Activated CD4-positive, alpha-beta T cell treated with anti-CD3 and anti-CD28 coated beads, Interleukin-2, amount 10 ng/mL, durations not matched to agents 7 days and 5 days (primary cell): ENCODE measurements at regions not wholly inside any gene's neighbourhood (a gene's known extent, or its start where the extent isn't known, plus 50 kb on each side); places are given as distances from the start of the nearest gene placed in this dataset.

Experiments
- CTCF ChIA-PET: fragments of 350-600 bp; sonication (Branson Sonifier 250); formaldehyde crosslinking; loops from one replicate; lab custom pipeline; 2021; ENCODE audit warnings: antibody characterized with exemption; lab: Charles Lee
- POLR2A ChIA-PET: fragments of 350-600 bp; sonication (Branson Sonifier 250); formaldehyde crosslinking; loops from one replicate; lab custom pipeline; 2021; ENCODE audit warnings: antibody characterized with exemption; lab: Charles Lee
- DNase-seq: peaks from one replicate; pipeline ENCODE4 v3.0.0-alpha.2; 2020
- H3K27ac Mint-ChIP-seq: one replicate; pipeline ENCODE4 v1.8.0; 2021; ENCODE audit warnings: mild to moderate bottlenecking, moderate library complexity, mixed read lengths
- H3K27me3 Mint-ChIP-seq: one replicate; pipeline ENCODE4 v1.8.0; 2021; ENCODE audit warnings: mixed read lengths
- H3K36me3 Mint-ChIP-seq: one replicate; pipeline ENCODE4 v1.8.0; 2021; ENCODE audit warnings: low read depth, mixed read lengths
- H3K4me1 Mint-ChIP-seq: one replicate; pipeline ENCODE4 v1.8.0; 2021; ENCODE audit warnings: mixed read lengths
- H3K4me3 Mint-ChIP-seq: one replicate; pipeline ENCODE4 v1.8.0; 2021; ENCODE audit warnings: mild to moderate bottlenecking, moderate library complexity, mixed read lengths
- H3K9me3 Mint-ChIP-seq: one replicate; pipeline ENCODE4 v1.8.0; 2021; ENCODE audit warnings: mixed read lengths

DNA sequence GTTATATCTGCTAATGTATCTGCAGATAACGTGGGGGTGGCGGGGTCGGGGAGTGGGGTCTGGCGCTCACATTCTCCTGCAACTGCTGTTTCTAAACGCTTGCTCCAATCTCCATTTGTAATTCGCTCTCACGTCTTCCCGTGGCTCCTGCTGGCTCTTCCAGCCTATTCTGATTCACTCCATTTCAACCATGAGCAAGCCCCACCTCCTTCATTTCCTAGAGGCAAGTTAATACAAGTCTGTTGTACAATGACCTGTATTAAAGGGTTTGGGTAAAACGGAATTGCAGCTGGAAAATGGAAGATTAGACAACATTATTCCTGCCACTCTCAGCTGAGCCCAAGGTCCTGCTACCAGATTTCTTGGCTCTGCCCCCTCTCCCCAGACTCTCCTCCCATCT, 132.3 kb downstream of the CSNK2A3 start:
- no peaks in the 10 kb centered on the region for H3K36me3 Mint-ChIP-seq
- no peak overlapping the region for H3K27ac Mint-ChIP-seq
- no peak overlapping the region for H3K4me3 Mint-ChIP-seq
- no peak for DNase-seq
- ChIA-PET POLR2A (no interaction called here), CTCF (no interaction called here)
- no peaks in the 10 kb centered on the region for H3K9me3 Mint-ChIP-seq
- H3K27me3 Mint-ChIP-seq, result no peaks in the 10 kb centered on the region
- H3K4me1 Mint-ChIP-seq, result no peaks in the 10 kb centered on the region

DNA sequence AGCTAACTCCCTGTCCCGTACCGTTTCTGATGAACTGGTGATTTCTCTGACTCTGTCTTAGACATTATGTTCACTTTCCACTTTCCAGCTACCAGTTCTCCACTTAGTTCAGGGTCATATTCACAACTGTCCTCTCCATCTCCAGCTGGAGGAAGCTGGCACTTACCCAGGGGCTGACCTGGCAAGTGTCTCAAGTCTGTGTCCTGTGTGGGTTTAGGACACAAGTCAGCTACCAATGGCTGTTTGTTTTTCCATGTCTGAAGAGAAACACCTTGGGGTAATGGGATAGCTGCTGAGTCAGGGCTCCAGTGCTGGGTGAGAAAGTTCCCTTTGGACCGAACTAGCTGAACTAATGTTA, 134.4 kb downstream of the CSNK2A3 start:
- ChIA-PET POLR2A (no interaction called here), CTCF (no interaction called here)
- H3K9me3 Mint-ChIP-seq, result no peaks in the 10 kb centered on the region
- no peak overlapping the region for H3K4me3 Mint-ChIP-seq
- no peak for DNase-seq
- no peaks in the 10 kb centered on the region for H3K4me1 Mint-ChIP-seq
- no peaks in the 10 kb centered on the region for H3K36me3 Mint-ChIP-seq
- H3K27me3 Mint-ChIP-seq, result no peaks in the 10 kb centered on the region
- H3K27ac Mint-ChIP-seq, result no peak overlapping the region

GRCh38 chr11:11217929-11218628, 135.0 kb downstream of the CSNK2A3 start:
- Mint-ChIP-seq H3K36me3 (no peaks in the 10 kb centered on the region), H3K4me3 (no peak overlapping the region), H3K4me1 (no peaks in the 10 kb centered on the region), H3K27ac (no peak overlapping the region), H3K27me3 (no peaks in the 10 kb centered on the region), H3K9me3 (no peaks in the 10 kb centered on the region)
- DNase-seq, result no peak
- ChIA-PET CTCF (no interaction called here), POLR2A (no interaction called here)

DNA sequence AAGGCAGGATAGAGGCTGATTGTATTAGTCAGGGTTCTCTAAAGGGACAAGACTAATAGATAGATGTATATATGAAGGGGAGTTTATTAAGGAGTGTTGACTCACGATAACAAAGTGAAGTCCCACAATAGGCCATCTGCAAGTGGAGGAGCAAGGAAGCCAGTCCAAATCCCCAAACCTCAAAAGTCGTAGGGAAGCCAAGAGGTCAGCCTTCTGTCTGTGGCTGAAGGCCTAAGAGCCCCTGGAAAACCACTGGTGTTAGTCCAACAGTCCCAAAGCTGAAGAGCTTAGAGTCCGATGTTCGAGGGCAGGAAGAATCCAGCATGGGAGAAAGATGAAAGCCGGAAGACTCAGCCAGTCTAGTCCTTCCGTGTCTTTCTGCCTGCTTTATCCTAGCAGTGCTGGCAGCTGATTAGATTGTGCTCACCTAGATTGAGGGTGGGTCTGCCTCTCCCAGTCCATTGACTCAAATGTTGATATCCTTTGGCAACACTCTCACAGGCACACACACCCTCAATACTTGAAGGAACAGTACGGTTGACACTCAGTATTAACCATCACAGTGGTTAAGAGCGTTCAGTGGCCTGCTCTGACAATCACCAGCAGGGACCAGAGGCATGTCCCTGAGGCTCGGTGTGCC, 135.6 kb downstream of the CSNK2A3 start:
- H3K4me1 Mint-ChIP-seq, result no peaks in the 10 kb centered on the region
- DNase-seq, result no peak
- POLR2A ChIA-PET, result no interaction called here
- no peak overlapping the region for H3K4me3 Mint-ChIP-seq
- no peak overlapping the region for H3K27ac Mint-ChIP-seq
- H3K27me3 Mint-ChIP-seq, result no peaks in the 10 kb centered on the region
- H3K9me3 Mint-ChIP-seq, result no peaks in the 10 kb centered on the region
- H3K36me3 Mint-ChIP-seq, result no peaks in the 10 kb centered on the region
- CTCF ChIA-PET, result no interaction called here

GRCh38 chr11:11215944-11216343, 137.1 kb downstream of the CSNK2A3 start:
- Mint-ChIP-seq H3K27ac (no peak overlapping the region), H3K4me1 (no peaks in the 10 kb centered on the region), H3K36me3 (no peaks in the 10 kb centered on the region), H3K27me3 (no peaks in the 10 kb centered on the region), H3K4me3 (no peak overlapping the region), H3K9me3 (no peaks in the 10 kb centered on the region)
- ChIA-PET POLR2A (no interaction called here), CTCF (no interaction called here)
- no peak for DNase-seq

DNA sequence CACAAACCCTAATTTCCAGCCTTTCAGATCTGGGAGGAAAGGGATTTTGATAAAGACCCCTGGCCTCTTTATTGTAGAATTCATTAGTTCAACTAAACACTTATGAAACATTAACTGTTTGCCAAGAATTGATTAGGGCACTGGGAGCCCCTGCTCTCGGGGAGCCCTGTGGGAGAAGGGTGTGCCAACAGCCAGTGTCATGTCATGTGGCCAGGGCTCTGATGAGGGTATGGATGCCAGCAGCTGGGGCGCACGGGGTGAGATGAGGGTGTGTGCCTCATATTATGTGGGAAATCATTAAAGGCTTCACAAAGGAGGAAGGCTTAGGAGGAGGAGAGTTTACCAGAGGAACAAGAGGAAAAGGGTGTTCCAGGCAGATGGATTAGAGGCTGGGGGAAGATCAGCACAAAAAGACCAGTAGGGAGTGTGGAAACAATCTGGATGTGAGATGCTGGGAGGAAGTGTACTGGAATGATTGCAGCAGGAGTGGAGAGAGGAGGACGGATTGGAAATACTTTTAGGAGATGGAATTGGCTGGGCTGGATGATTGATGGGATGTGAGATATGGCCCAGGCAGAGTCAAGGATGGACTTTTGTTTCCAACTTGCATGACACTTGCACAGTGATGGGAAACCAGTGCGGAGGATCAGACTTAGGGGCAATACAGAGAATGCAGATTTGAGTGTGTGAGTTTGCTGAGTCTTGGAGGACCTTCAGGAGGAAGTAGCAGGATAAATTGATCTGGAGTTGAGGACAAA, 137.8 kb downstream of the CSNK2A3 start:
- H3K4me1 Mint-ChIP-seq, result no peaks in the 10 kb centered on the region
- no peaks in the 10 kb centered on the region for H3K27me3 Mint-ChIP-seq
- no peak for DNase-seq
- H3K9me3 Mint-ChIP-seq, result no peaks in the 10 kb centered on the region
- POLR2A ChIA-PET, result no interaction called here
- H3K36me3 Mint-ChIP-seq, result no peaks in the 10 kb centered on the region
- H3K27ac Mint-ChIP-seq, result no peak overlapping the region
- CTCF ChIA-PET, result no interaction called here
- no peak overlapping the region for H3K4me3 Mint-ChIP-seq

GRCh38 chr11:11213117-11213516, 139.9 kb downstream of the CSNK2A3 start:
- Mint-ChIP-seq H3K27ac (no peak overlapping the region), H3K4me1 (no peaks in the 10 kb centered on the region), H3K36me3 (no peaks in the 10 kb centered on the region), H3K9me3 (no peaks in the 10 kb centered on the region), H3K27me3 (no peaks in the 10 kb centered on the region), H3K4me3 (no peak overlapping the region)
- CTCF ChIA-PET, result no interaction called here
- DNase-seq, result no peak
- POLR2A ChIA-PET, result no interaction called here

DNA sequence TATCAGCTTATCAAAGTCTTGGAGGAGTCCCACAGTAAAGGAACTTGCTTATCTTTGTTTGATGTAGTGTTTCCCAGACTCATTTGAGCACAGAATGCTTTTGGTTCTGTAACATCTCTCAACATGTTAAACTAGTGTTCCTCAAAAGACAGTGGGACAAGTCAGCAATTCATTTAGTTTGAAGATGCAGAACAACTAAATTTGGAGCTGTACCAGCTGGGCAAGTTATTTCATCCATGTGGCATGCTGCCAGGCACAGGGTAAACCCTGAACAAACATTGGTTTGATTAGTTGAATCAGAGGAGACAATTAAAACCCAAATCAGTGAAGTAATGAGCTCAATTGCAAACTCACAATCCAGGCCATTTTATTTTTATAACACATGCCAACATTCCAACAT, 141.2 kb downstream of the CSNK2A3 start:
- H3K4me3 Mint-ChIP-seq, result no peak overlapping the region
- no peak for DNase-seq
- CTCF ChIA-PET, result interaction anchor here (1.3 kb wide), 1 partner anchor 22 kb away, joined by 4 read pairs; no protein-coding TSS in a partner anchor

GRCh38 chr11:11211186-11211585, 141.9 kb downstream of the CSNK2A3 start:
- POLR2A ChIA-PET, result no interaction called here
- CTCF ChIA-PET, result interaction anchor here (1.3 kb wide), 1 partner anchor 22 kb away, joined by 4 read pairs; no protein-coding TSS in a partner anchor
- H3K27me3 Mint-ChIP-seq, result peaks cover 2% of the 10 kb centered on the region
- no peak for DNase-seq
- H3K27ac Mint-ChIP-seq, result no peak overlapping the region
- H3K9me3 Mint-ChIP-seq, result no peaks in the 10 kb centered on the region
- no peaks in the 10 kb centered on the region for H3K36me3 Mint-ChIP-seq
- H3K4me3 Mint-ChIP-seq, result no peak overlapping the region
- H3K4me1 Mint-ChIP-seq, result no peaks in the 10 kb centered on the region

More for the DNA sequence above, 141.2 kb downstream of the CSNK2A3 start:
- Mint-ChIP-seq H3K27me3 (no peaks in the 10 kb centered on the region), H3K9me3 (no peaks in the 10 kb centered on the region), H3K27ac (no peak overlapping the region), H3K4me1 (no peaks in the 10 kb centered on the region), H3K36me3 (no peaks in the 10 kb centered on the region)
- POLR2A ChIA-PET, result no interaction called here

GRCh38 chr11:11210446-11210845, 142.6 kb downstream of the CSNK2A3 start:
- Mint-ChIP-seq H3K9me3 (no peaks in the 10 kb centered on the region), H3K36me3 (no peaks in the 10 kb centered on the region), H3K27ac (no peak overlapping the region), H3K4me3 (no peak overlapping the region), H3K27me3 (peaks cover 3% of the 10 kb centered on the region), H3K4me1 (no peaks in the 10 kb centered on the region)
- no peak for DNase-seq
- ChIA-PET CTCF (no interaction called here), POLR2A (interaction anchor here (0.6 kb wide), 1 partner anchor 129 kb away, joined by 3 read pairs; no protein-coding TSS in a partner anchor)

GRCh38 chr11:11209967-11210366, 143.1 kb downstream of the CSNK2A3 start:
- ChIA-PET CTCF (no interaction called here), POLR2A (interaction anchor here (0.6 to 0.7 kb wide), 2 partner anchors 127 to 128 kb away, joined by 3 read pairs; no protein-coding TSS in a partner anchor)
- Mint-ChIP-seq H3K36me3 (no peaks in the 10 kb centered on the region), H3K4me3 (no peak overlapping the region), H3K27me3 (peaks cover 3% of the 10 kb centered on the region), H3K9me3 (no peaks in the 10 kb centered on the region), H3K4me1 (no peaks in the 10 kb centered on the region), H3K27ac (no peak overlapping the region)
- DNase-seq, result no peak

GRCh38 chr11:11208994-11209393, 144.1 kb downstream of the CSNK2A3 start:
- H3K27ac Mint-ChIP-seq, result no peak overlapping the region
- no peak for DNase-seq

GRCh38 chr11:11207428-11207827, 145.6 kb downstream of the CSNK2A3 start:
- peaks cover 7% of the 10 kb centered on the region for H3K9me3 Mint-ChIP-seq
- peaks cover 11% of the 10 kb centered on the region for H3K27me3 Mint-ChIP-seq
- H3K27ac Mint-ChIP-seq, result no peak overlapping the region
- no peaks in the 10 kb centered on the region for H3K4me1 Mint-ChIP-seq
- CTCF ChIA-PET, result interaction anchor here (0.7 kb wide), 2 partner anchors 131 to 503 kb away, joined by 3 to 4 read pairs; no protein-coding TSS in a partner anchor
- H3K4me3 Mint-ChIP-seq, result no peak overlapping the region
- POLR2A ChIA-PET, result no interaction called here
- no peaks in the 10 kb centered on the region for H3K36me3 Mint-ChIP-seq
- DNase-seq, result no peak

More at GRCh38 chr11:11208994-11209393, 144.1 kb downstream of the CSNK2A3 start:
- Mint-ChIP-seq H3K27me3 (peaks cover 6% of the 10 kb centered on the region), H3K4me1 (no peaks in the 10 kb centered on the region), H3K36me3 (no peaks in the 10 kb centered on the region), H3K4me3 (no peak overlapping the region), H3K9me3 (no peaks in the 10 kb centered on the region)
- CTCF ChIA-PET, result no interaction called here
- POLR2A ChIA-PET, result no interaction called here
